Activated CD4-positive, CD25-positive, alpha-beta regulatory T cell treated with anti-CD3 and anti-CD28 coated beads, Interleukin-2, amount 50 U/mL, for 72 hours (primary cell): ENCODE measurements at regions not wholly inside any gene's neighbourhood (a gene's known extent, or its start where the extent isn't known, plus 50 kb on each side); places are given as distances from the start of the nearest gene placed in this dataset.
"Not testable (repeated sequence)": the region's sequence is repeated elsewhere in the genome, so short reads cannot be mapped to it uniquely, and the experiment has no call there.

Source experiments
- DNase-seq: peaks from one replicate; pipeline ENCODE4 v3.0.0; 2021

DNA sequence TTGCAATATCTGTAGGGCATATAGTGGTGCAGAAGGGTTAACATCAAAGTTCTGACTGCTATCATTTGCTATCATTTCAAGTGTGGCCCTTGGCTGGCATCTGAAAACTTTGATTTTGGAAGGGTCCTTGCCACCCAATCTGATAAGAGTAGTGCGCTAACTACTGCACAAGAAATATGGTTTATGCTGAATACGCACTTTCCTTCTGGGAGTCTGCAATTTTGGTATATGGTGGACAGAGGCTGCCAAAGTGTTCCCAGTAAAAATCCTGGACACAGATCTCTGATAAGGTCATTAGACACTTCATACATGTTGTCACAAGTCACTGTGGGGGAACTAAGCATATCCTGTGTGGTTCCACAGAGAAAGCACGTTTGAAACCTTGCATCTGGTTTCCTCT lies 461.6 kb upstream of the CDH11 start:
- no peak for DNase-seq

DNA sequence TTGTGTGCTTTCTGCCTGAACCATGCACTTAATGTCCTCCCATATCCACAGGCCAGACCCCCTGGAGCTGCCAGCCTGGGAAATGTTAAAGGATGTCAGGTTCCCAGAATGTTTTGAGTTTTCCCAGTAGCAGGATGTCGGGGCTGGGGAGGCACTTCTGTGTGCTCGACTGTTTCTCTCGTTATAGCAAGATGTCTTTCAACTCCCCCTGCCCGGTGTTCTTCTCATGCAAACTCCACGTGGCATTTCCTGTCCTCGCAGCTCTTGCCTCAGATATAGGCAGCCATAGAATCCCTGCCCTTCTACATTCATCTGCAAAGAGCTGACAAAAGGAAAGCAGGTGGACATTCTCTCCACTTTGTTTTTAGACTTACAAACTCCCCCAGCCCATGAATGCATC lies 457.2 kb upstream of the CDH11 start:
- no peak for DNase-seq

GRCh38 chr16:65576631-65577030 lies 454.8 kb upstream of the CDH11 start:
- DNase-seq: no peak

DNA sequence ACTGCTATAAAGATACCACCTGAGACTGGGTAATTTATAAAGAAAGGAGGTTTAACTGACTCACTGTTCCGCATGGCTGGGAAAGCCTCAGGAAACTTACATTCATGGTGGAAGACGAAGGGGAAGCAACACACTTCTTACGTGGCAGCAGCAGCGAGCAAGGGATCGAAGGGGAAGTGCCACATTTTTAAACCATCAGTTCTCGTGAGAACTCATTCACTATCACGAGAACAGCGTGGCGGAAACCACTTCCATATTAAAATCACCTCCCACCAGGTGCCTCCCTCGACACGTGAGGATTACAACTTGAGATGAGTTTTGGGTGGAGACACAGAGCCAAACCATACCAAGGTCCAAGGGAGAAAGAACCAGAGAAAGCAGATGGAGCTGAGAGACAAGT lies 454.3 kb upstream of the CDH11 start:
- DNase-seq: no peak

GRCh38 chr16:65574326-65574966 lies 452.6 kb upstream of the CDH11 start:
- no peak for DNase-seq

GRCh38 chr16:65572156-65572555 lies 450.3 kb upstream of the CDH11 start:
- DNase-seq: no peak

DNA sequence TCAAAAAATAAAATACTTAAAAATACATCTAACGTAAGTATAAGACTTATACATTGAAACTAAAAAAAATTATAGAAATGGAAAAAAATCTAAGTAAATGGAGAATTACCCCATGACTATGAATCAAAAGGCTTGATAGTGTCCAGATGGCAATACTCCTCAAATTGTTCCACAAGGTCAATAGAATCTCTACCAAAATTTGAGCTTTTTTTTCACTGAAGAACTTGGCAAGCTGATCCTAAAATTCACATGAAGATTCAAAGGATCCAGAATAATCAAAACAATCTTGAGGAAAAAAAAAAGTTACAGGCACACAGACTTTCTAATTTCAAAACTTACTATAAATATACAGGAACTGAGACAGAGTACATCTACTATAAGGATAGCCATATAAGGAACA lies 448.4 kb upstream of the CDH11 start:
- DNase-seq: no peak

GRCh38 chr16:65559846-65560245 lies 438.0 kb upstream of the CDH11 start:
- no peak for DNase-seq

GRCh38 chr16:65549689-65550088 lies 427.8 kb upstream of the CDH11 start:
- DNase-seq: not testable (repeated sequence)

- DNase-seq: no peak
Observed at GRCh38 chr16:65548470-65548869, 426.6 kb upstream of the CDH11 start.

DNA sequence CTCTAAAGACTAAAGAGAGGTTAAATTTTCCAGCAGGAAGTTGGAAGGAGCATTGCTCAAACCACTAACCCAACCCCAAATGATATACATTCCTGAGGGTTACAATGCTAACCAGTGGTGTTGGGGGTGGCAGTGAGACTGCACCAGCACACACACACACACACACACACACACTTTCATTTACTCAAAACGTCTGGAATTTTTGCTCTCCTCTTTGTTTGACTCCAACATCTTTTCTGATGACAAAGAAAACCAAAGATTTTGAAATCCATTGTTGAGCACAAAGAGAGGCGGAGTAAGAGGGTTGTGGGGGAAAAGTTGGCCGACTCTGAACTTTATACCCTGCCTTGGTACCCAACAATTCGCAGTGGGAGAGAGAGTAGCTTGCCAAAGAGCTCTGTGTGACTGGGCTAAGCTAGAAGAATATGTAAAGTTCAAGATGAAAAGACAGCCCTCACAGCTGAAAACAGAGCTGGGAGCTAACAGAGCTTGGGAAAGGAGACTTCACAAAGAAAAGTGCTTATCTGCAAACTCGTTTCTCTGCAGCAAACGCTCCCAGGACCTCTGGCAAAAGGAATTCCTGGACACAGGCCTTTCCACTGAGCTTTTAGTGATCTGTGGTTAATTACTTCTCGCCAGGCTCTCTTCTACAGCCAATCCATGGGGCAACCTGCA lies 426.0 kb upstream of the CDH11 start:
- DNase-seq: no peak

- no peak for DNase-seq
Observed at GRCh38 chr16:65546353-65546791, 424.5 kb upstream of the CDH11 start.

DNA sequence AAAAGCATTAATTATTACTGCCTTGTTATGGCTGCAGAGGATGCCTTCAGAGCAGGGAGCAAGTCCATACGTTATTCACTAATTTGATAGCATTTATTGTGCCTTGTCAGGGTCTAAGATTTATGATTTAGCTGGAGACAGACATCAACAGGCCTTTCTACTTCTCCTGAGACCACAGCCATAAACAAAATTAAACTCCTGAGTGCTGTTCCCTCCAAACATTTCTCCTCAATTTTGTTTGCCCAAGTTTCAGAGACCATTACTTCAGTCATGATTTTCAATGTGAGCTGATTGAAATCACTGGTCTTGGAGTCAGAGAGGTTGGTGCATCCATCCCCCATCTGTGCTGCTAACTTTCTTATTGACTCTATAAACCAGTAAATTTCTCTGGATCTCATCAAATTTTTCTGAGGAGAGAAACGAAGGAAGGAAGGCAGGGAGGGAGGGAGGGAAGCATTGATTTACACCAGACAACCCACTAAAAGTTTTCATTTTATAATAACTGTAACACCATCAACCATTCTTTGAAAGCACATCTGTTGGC lies 423.6 kb upstream of the CDH11 start:
- DNase-seq: no peak

DNA sequence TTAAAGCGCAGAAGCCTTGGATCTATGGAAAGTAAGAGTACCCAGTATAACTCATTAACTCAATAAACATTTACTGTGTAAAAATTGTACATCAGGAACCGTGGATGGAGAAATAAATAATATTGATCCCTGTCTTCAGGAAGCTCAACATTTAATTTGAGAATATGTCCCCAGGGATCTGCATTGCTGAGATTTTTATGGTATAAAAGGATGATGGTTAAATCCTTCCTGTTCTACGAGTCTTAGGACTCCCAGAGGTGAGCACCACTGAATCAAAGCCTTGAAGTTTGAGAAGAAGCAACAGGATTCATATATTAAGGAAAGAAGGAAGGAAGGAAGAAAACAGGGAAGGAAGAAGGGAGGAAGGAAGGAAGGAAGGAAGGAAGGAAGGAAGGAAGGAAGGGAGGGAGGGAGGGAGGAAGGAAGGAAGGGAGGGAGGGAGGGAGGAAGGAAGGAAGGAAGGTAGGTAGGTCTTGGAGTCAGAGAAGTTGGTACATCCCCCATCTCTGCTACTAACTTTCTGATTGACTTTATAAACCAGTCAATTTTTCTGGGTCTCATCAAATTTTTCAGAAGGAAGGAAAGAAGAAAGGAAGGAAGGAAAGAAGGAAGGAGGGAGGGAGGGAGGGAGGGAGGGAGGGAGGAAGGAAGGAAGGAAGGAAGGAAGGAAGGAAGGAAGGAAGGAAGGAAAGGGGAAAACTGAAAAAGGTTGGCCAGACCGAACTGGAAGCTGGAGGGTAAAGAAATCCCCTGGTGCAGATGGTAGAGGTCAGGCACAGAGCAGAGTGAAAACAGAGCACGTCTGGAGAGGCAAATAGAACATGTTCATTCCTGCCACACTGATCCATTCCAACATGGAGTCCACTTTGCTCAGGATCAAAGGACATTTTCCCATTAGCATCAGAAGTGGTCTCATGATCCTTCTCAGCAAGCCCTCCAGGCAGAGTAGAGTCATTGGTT lies 422.2 kb upstream of the CDH11 start:
- DNase-seq: no peak

DNA sequence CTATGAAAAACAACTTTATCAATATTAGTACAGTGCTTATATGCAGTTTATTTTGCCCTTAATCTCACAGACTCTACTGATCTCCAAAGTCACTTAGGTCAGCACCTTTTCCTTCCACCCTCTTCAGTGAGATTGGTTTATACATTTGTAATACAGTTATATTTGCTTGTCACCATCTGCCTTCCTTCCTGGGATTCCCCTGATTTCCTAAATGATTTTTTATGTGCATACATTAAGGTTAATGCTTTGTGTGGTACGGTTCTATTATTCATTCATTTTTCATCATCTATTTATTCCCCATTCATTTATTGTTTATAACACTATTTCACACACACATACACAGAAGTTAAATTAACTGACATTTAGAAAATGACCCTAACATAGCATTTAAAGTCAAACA lies 419.8 kb upstream of the CDH11 start:
- no peak for DNase-seq

DNA sequence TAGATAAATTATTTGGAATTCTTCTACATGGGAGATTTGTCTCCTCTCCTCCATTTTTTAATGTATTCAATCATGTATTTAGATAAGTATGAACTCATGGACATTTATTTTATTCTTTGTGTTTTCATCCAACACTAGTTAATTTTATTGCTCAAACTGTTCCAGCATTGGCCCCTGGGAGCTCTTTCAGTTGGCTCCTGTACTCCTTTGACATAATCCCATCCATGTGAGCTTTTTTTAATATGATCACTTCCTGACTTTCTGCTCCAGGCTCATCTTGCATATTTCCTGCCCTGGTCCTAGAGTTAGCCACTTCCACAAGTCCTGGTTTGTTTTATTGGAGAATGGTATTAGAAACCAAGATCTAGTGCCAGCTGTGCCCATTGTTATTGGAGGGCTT lies 419.0 kb upstream of the CDH11 start:
- no peak for DNase-seq

DNA sequence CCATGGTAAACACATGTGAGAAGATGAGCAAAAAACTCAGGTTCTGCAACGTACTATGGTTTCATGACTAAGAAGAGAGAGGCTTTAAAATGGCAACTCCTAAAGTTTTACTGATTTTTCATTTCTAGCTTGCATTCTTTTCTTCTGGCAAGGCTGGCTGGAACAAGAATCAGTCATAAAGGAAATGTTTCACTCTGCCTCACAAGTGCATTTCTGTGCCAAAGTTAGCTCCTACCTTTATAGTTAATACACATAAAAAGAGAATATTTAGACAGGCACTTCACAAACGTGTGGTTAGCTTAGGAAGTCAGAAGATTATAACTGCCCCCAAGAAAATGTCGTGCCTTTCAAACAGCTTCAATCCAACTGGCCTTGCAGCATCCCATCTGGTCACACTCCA lies 417.1 kb upstream of the CDH11 start:
- DNase-seq: no peak

DNA sequence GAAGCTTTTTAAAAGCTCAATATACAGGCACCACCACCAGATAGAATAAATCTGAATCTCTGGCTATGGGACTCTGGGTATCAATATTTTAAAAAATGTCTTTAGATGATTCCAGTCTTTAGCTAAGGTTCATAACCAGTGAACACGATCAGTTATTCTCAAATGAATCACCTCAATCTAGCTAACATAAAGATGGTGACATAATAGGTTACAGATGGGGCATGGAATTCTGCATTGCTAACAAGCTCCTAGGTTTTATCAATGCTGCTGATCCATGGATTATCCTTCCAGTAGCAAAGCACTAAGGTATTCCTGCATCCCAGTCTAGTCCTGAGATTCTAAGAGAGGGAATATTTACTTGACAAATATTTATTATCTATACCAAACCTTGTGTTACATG lies 415.5 kb upstream of the CDH11 start:
- no peak for DNase-seq

DNA sequence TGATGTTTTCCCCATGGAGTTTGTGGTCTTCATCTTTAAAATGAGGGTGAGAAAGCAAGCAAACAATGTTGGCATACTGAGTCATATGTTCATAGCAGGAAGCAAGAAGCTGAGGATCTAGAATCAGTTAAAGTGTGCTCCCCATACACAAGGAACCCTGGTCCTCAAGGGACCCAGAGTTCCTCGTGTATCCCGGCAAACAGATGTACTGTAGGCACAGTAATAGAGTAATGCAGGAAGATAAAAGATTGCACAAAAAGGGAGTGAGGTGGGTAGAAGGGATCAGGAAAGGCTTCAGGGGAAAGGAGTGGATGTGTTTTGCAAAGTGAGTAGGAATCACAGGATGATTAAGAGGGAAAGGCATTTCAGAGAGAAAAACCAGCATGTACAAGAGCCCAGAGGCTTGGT lies 412.3 kb upstream of the CDH11 start:
- no peak for DNase-seq

- no peak for DNase-seq
Observed at GRCh38 chr16:65532846-65533245, 411.0 kb upstream of the CDH11 start.

DNA sequence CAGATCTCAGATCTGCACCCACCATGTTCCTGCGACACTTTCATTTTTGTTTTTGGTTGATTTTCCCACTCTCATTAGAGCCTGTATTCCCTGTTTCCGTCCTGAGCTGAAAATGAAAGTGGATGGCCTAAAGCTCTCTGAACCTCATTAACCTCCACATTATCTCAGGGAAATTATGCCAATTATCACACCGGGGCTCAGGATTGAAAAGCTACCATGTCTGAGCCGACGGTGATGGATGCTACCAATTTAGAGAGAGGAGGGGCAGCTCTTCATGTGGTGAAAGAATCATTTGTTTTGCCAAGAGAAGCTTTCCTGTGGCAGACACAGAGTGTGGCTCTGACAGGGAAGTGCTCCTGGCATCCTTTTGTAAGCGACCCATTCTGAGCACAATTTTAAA lies 410.4 kb upstream of the CDH11 start:
- no peak for DNase-seq

GRCh38 chr16:65531475-65531874 lies 409.6 kb upstream of the CDH11 start:
- DNase-seq: no peak

- no peak for DNase-seq
Observed at GRCh38 chr16:65525707-65526106, 403.8 kb upstream of the CDH11 start.

- no peak for DNase-seq
Observed at GRCh38 chr16:65524997-65525396, 403.1 kb upstream of the CDH11 start.
